ENCODE measurements at regions not wholly inside any gene's neighbourhood (a gene's known extent, or its start where the extent isn't known, plus 50 kb on each side); places are given as distances from the start of the nearest gene placed in this dataset.

GRCh38 chr10:56646329-56647111, 285.5 kb upstream of the ZWINT start:
- DNase-seq (ENCODE audit: low read depth in 2 of 3, low spot score in 1 of 3), result no peak

GRCh38 chr10:56633876-56634452, 272.9 kb upstream of the ZWINT start:
- DNase-seq (ENCODE audit: low read depth in 2 of 3, low spot score in 1 of 3), result no peak

- DNase-seq (ENCODE audit: low read depth in 2 of 3, low spot score in 1 of 3), result no peak
These were observed 271.5 kb upstream of the ZWINT start for GRCh38 chr10:56632537-56632936.

- no peak for DNase-seq (ENCODE audit: low read depth in 2 of 3, low spot score in 1 of 3)
These were observed 263.0 kb upstream of the ZWINT start for GRCh38 chr10:56624082-56624481.

GRCh38 chr10:56623064-56623463, 262.0 kb upstream of the ZWINT start:
- DNase-seq (ENCODE audit: low read depth in 2 of 3, low spot score in 1 of 3), result no peak

GRCh38 chr10:56622335-56622973, 261.4 kb upstream of the ZWINT start:
- no peak for DNase-seq (ENCODE audit: low read depth in 2 of 3, low spot score in 1 of 3)

- DNase-seq (ENCODE audit: low read depth in 2 of 3, low spot score in 1 of 3), result no peak
These were observed 245.1 kb upstream of the ZWINT start for GRCh38 chr10:56606202-56606601.

GRCh38 chr10:56605051-56605450, 244.0 kb upstream of the ZWINT start:
- no peak for DNase-seq (ENCODE audit: low read depth in 2 of 3, low spot score in 1 of 3)

- DNase-seq (ENCODE audit: low read depth in 2 of 3, low spot score in 1 of 3), result no peak
These were observed 243.6 kb upstream of the ZWINT start for GRCh38 chr10:56604624-56605023.

- DNase-seq (ENCODE audit: low read depth in 2 of 3, low spot score in 1 of 3), result no peak
These were observed 238.1 kb upstream of the ZWINT start for GRCh38 chr10:56599201-56599600.

- no peak for DNase-seq (ENCODE audit: low read depth in 2 of 3, low spot score in 1 of 3)
These were observed 235.2 kb upstream of the ZWINT start for GRCh38 chr10:56596257-56596656.

GRCh38 chr10:56593120-56593519, 232.1 kb upstream of the ZWINT start:
- DNase-seq (ENCODE audit: low read depth in 2 of 3, low spot score in 1 of 3), result no peak

GRCh38 chr10:56586461-56586891, 225.4 kb upstream of the ZWINT start:
- DNase-seq (ENCODE audit: low read depth in 2 of 3, low spot score in 1 of 3), result no peak

- DNase-seq (ENCODE audit: low read depth in 2 of 3, low spot score in 1 of 3), result no peak
These were observed 224.6 kb upstream of the ZWINT start for GRCh38 chr10:56585447-56586171.

- DNase-seq (ENCODE audit: low read depth in 2 of 3, low spot score in 1 of 3), result no peak
These were observed 222.3 kb upstream of the ZWINT start for GRCh38 chr10:56583316-56583715.

- DNase-seq (ENCODE audit: low read depth in 2 of 3, low spot score in 1 of 3), result no peak
These were observed 206.5 kb upstream of the ZWINT start for GRCh38 chr10:56567580-56567979.

- DNase-seq (ENCODE audit: low read depth in 2 of 3, low spot score in 1 of 3), result no peak
These were observed 200.3 kb upstream of the ZWINT start for GRCh38 chr10:56561336-56561735.

GRCh38 chr10:56551037-56551436, 190.0 kb upstream of the ZWINT start:
- DNase-seq (ENCODE audit: low read depth in 2 of 3, low spot score in 1 of 3), result no peak

GRCh38 chr10:56547163-56547562, 186.1 kb upstream of the ZWINT start:
- DNase-seq (ENCODE audit: low read depth in 2 of 3, low spot score in 1 of 3), result no peak

GRCh38 chr10:56537984-56538383, 176.9 kb upstream of the ZWINT start:
- no peak for DNase-seq (ENCODE audit: low read depth in 2 of 3, low spot score in 1 of 3)

GRCh38 chr10:56522166-56522565, 161.1 kb upstream of the ZWINT start:
- no peak for DNase-seq (ENCODE audit: low read depth in 2 of 3, low spot score in 1 of 3)

GRCh38 chr10:56508562-56508961, 147.5 kb upstream of the ZWINT start:
- DNase-seq (ENCODE audit: low read depth in 2 of 3, low spot score in 1 of 3), result no peak
